ENCODE measurements at regions not wholly inside any gene's neighbourhood (a gene's known extent, or its start where the extent isn't known, plus 50 kb on each side); places are given as distances from the start of the nearest gene placed in this dataset.

- CTCF ChIA-PET (ENCODE audit: low intra/inter-chr PET ratio), result no interaction called here
- FAIRE-seq, result no peak
Measured at GRCh38 chr10:45515630-45516029, 141.6 kb downstream of the ALOX5 start.

More at GRCh38 chr10:45515630-45516029, 141.6 kb downstream of the ALOX5 start:
- H3K4me3 ChIP-seq, result no peak overlapping the region
- TF ChIP-seq POLR3G (IDR thresholded peaks at IDR 0.05; ENCODE audit: extremely low read depth, insufficient read length, insufficient replicate concordance) (no peak), GTF2A2 (tag; IDR thresholded peaks at IDR 0.05) (no peak), GTF3C2 (IDR thresholded peaks at IDR 0.05; ENCODE audit: borderline replicate concordance, extremely low read depth, insufficient read length) (no peak), ILF3 (IDR thresholded peaks at IDR 0.05; ENCODE audit: borderline replicate concordance) (no peak), BRF2 (IDR thresholded peaks at IDR 0.05; ENCODE audit: borderline replicate concordance, insufficient read depth, insufficient read length) (no peak), TAF9B (IDR thresholded peaks at IDR 0.05; ENCODE audit: partially characterized antibody) (no peak), ZNF695 (CRISPR knock-in tag; IDR thresholded peaks at IDR 0.05) (no peak), ZNF77 (CRISPR knock-in tag; IDR thresholded peaks at IDR 0.05) (no peak), SAFB (IDR thresholded peaks at IDR 0.05; ENCODE audit: borderline replicate concordance, low read depth, low read length) (no peak), CBX3 (IDR thresholded peaks at IDR 0.05; ENCODE audit: borderline replicate concordance in 1 of 2, low read length in 2 of 2) (no peak), HES1 (IDR thresholded peaks at IDR 0.05; ENCODE audit: low read depth) (no peak), GTF2F1 (IDR thresholded peaks at IDR 0.05; ENCODE audit: low read depth, low read length) (no peak), ZNF239 (CRISPR knock-in tag; IDR thresholded peaks at IDR 0.05) (no peak), PHB2 (IDR thresholded peaks at IDR 0.05; ENCODE audit: low read depth) (no peak), TBL1XR1 (IDR thresholded peaks at IDR 0.05; ENCODE audit: low read length in 2 of 2) (no peak), RFX5 (IDR thresholded peaks at IDR 0.05; ENCODE audit: low read depth, low read length) (no peak), TSHZ1 (CRISPR knock-in tag; IDR thresholded peaks at IDR 0.05) (no peak)
- H3K9me3 ChIP-seq (replicated peaks; ENCODE audit: control insufficient read depth, insufficient read depth, low read depth, low read length), result no peaks in the 10 kb centered on the region
- peaks cover 27% of the 10 kb centered on the region for H3K79me2 ChIP-seq (ENCODE audit: control insufficient read depth, insufficient read depth, low read length)
- POLR2A ChIA-PET, result no interaction called here
- no peaks in the 10 kb centered on the region for H4K20me1 ChIP-seq (replicated peaks; ENCODE audit: control insufficient read depth, insufficient read depth, low read length)
- intact Hi-C loops (cut with micrococcal nuclease) (no loop called here), in situ Hi-C loops (cut with MboI) (no loop called here)
- H2AFZ ChIP-seq (ENCODE audit: low read depth, low read length), result no peak overlapping the region
- H3K9me1 ChIP-seq (ENCODE audit: control insufficient read depth, insufficient read depth, low read length), result no peaks in the 10 kb centered on the region
- H3K27ac ChIP-seq (ENCODE audit: extremely low read depth, low read depth, low read length), result no peak overlapping the region
- no peaks in the 10 kb centered on the region for H3K36me3 ChIP-seq (ENCODE audit: control insufficient read depth, insufficient read depth, low read length)
- ATAC-seq, result no peak
- no peak for DNase-seq (ENCODE audit: extremely low read depth in 1 of 4, low spot score in 3 of 4)
- no peak overlapping the region for H3K4me2 ChIP-seq (ENCODE audit: insufficient read depth, low read length)
- no peak overlapping the region for H3K9ac ChIP-seq (ENCODE audit: insufficient read depth in 1 of 2, low read depth in 2 of 2, low read length in 2 of 2)
- H3K27me3 ChIP-seq (ENCODE audit: control insufficient read depth in 2 of 2, insufficient read depth in 2 of 2, low read length in 2 of 2), result no peaks in the 10 kb centered on the region
- BruUV-seq (replicated peaks), result no TSS peak
- H3K4me1 ChIP-seq (replicated peaks in 1 of 2; ENCODE audit: control insufficient read depth in 2 of 2, insufficient read depth in 2 of 2, low read length in 2 of 2), result peaks cover 3% of the 10 kb centered on the region in 2 experiments; a peak in 3 of 5 replicates
- WGBS (ENCODE audit: insufficient coverage, low coverage, missing lambda C conversion rate), result 80% methylated on average over 6 of the region's 6 CpGs

All from K562 (cell line).